ENCODE measurements at regions not wholly inside any gene's neighbourhood (a gene's known extent, or its start where the extent isn't known, plus 50 kb on each side); places are given as distances from the start of the nearest gene placed in this dataset.

DNA sequence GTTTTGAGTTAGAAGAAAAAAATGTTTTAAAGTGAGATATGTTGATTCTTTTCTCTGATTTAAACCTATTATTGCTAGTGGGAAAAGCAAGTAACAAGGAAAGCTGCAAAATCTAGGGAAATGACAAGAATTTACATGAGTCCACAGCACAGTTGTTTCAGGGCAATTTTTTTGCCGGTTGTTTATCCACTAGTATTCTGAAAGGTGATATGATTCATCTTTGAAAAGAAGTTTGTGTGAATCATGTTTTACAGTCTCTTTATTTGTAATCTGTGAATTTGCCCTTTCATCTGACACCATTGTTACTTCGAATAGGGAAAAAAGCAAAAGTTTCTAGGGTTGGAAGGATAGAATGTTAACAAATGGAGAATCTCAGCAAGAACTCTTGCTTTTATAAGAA lies 894.7 kb downstream of the OTOL1 start:
- TF ChIP-seq, protein P1, sequence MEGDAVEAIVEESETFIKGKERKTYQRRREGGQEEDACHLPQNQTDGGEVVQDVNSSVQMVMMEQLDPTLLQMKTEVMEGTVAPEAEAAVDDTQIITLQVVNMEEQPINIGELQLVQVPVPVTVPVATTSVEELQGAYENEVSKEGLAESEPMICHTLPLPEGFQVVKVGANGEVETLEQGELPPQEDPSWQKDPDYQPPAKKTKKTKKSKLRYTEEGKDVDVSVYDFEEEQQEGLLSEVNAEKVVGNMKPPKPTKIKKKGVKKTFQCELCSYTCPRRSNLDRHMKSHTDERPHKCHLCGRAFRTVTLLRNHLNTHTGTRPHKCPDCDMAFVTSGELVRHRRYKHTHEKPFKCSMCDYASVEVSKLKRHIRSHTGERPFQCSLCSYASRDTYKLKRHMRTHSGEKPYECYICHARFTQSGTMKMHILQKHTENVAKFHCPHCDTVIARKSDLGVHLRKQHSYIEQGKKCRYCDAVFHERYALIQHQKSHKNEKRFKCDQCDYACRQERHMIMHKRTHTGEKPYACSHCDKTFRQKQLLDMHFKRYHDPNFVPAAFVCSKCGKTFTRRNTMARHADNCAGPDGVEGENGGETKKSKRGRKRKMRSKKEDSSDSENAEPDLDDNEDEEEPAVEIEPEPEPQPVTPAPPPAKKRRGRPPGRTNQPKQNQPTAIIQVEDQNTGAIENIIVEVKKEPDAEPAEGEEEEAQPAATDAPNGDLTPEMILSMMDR (IDR thresholded peaks at IDR 0.05) = no peak
- TF ChIP-seq EP300 (IDR thresholded peaks at IDR 0.05) (no peak), POLR2A (IDR thresholded peaks at IDR 0.05) (no peak)

Measured in gastroesophageal sphincter (tissue), 3 donors.